GM23248 (cell line): ENCODE measurements at regions not wholly inside any gene's neighbourhood (a gene's known extent, or its start where the extent isn't known, plus 50 kb on each side); places are given as distances from the start of the nearest gene placed in this dataset.

ENCODE experiments used
- DNase-seq: peaks from one replicate; pipeline ENCODE4 v3.0.0-alpha.2; 2015
- H2AFZ ChIP-seq: fragments of 200-600 bp; sonication (generic); 2 replicates; pipeline ENCODE4 v1.6.1; 2016; ENCODE audit warnings: antibody characterized with exemption
- H3F3A ChIP-seq: fragments of 200-600 bp; sonication (generic); 2 replicates; pipeline ENCODE4 v1.6.1; 2016; ENCODE audit warnings: mild to moderate bottlenecking, antibody characterized with exemption, mixed run types; ENCODE audit not compliant: insufficient read depth
- H3K27ac ChIP-seq: fragments of 200-600 bp; sonication (generic); 2 replicates; pipeline ENCODE4 v1.5.1; 2016; ENCODE audit warnings: mild to moderate bottlenecking
- H3K27me3 ChIP-seq: fragments of 200-600 bp; sonication (generic); replicated peaks from 2 replicates; pipeline ENCODE4 v1.6.1; 2016; ENCODE audit warnings: mild to moderate bottlenecking; ENCODE audit not compliant: insufficient read depth
- H3K36me3 ChIP-seq: fragments of 200-600 bp; sonication (generic); 2 replicates; pipeline ENCODE4 v1.6.1; 2016; ENCODE audit warnings: low read depth, mild to moderate bottlenecking
- H3K4me1 ChIP-seq: fragments of 200-600 bp; sonication (generic); 2 replicates; pipeline ENCODE4 v1.6.1; 2016; ENCODE audit warnings: mild to moderate bottlenecking; ENCODE audit not compliant: insufficient read depth
- H3K4me2 ChIP-seq: fragments of 200-600 bp; sonication (generic); one replicate; pipeline ENCODE4 v1.6.1; 2016; ENCODE audit warnings: mild to moderate bottlenecking; ENCODE audit not compliant: unreplicated experiment
- H3K4me3 ChIP-seq: fragments of 200-600 bp; sonication (generic); 2 replicates; pipeline ENCODE4 v1.5.1; 2016; ENCODE audit warnings: mild to moderate bottlenecking
- H3K79me2 ChIP-seq: fragments of 200-600 bp; sonication (generic); 2 replicates; pipeline ENCODE4 v1.6.1; 2016; ENCODE audit warnings: mild to moderate bottlenecking; ENCODE audit not compliant: insufficient read depth
- H3K9ac ChIP-seq: fragments of 200-600 bp; sonication (generic); 2 replicates; pipeline ENCODE4 v1.6.1; 2016; ENCODE audit warnings: mild to moderate bottlenecking
- H3K9me2 ChIP-seq: fragments of 200-600 bp; sonication (generic); 2 replicates; pipeline ENCODE4 v1.6.1; 2016; ENCODE audit warnings: mixed run types, mild to moderate bottlenecking, moderate library complexity; ENCODE audit not compliant: insufficient read depth
- H3K9me3 ChIP-seq: fragments of 200-600 bp; sonication (generic); one replicate; pipeline ENCODE4 v1.6.1; 2017; ENCODE audit warnings: low read depth
- H4K20me1 ChIP-seq: fragments of 200-600 bp; sonication (generic); 2 replicates; pipeline ENCODE4 v1.6.0; 2016; ENCODE audit not compliant: insufficient read depth
- EZH2 ChIP-seq: fragments of 200-600 bp; sonication (generic); IDR thresholded peaks from 2 replicates; pipeline ENCODE4 v1.6.1; 2018; ENCODE audit warnings: antibody characterized with exemption, mild to moderate bottlenecking; ENCODE audit not compliant: insufficient read depth, poor library complexity, severe bottlenecking
- EZH2phosphoT487 ChIP-seq: fragments of 200-600 bp; sonication (generic); IDR thresholded peaks from 2 replicates; pipeline ENCODE4 v1.6.1; 2018; ENCODE audit warnings: antibody characterized with exemption, moderate library complexity, mild to moderate bottlenecking, low read depth; ENCODE audit not compliant: insufficient read depth
- WGBS, 2 experiments: methylation state at CpG; one replicate each; pipeline ENCODE4 v1.1.6; 2015 to 2017; ENCODE audit warnings: low lambda C conversion rate in 2 of 2, low coverage in 1 of 2; ENCODE audit errors: missing lambda C conversion rate in 2 of 2; 5-methylcytosine and 5-hydroxymethylcytosine counted together
- in situ Hi-C: fragments of 300-500 bp; cut with MboI; formaldehyde crosslinking; loops from 2 replicates; pipeline ENCODE4 v1.15.0; 2020

- H3K4me2 ChIP-seq = no peak overlapping the region
- WGBS, 2 experiments = 4 to 12% methylated on average over 2 of the region's 2 CpGs
- no peaks in the 10 kb centered on the region for H3K36me3 ChIP-seq
- no peak overlapping the region for H3K9ac ChIP-seq
- no peaks in the 10 kb centered on the region for H3F3A ChIP-seq
- TF ChIP-seq EZH2 = no peak
- TF ChIP-seq EZH2phosphoT487 = no peak
- H3K9me2 ChIP-seq = no peaks in the 10 kb centered on the region
- no peaks in the 10 kb centered on the region for H3K27me3 ChIP-seq
- H3K79me2 ChIP-seq = no peaks in the 10 kb centered on the region
- no peak overlapping the region for H2AFZ ChIP-seq
- no peak for DNase-seq
- H3K9me3 ChIP-seq = no peaks in the 10 kb centered on the region
- in situ Hi-C loops = no loop called here
- H3K4me3 ChIP-seq = no peak overlapping the region
- H3K27ac ChIP-seq = no peak overlapping the region
- no peaks in the 10 kb centered on the region for H4K20me1 ChIP-seq
- no peaks in the 10 kb centered on the region for H3K4me1 ChIP-seq
Observed at GRCh38 chrX:43065978-43066377, 288.0 kb upstream of the PPP1R2C start.

DNA sequence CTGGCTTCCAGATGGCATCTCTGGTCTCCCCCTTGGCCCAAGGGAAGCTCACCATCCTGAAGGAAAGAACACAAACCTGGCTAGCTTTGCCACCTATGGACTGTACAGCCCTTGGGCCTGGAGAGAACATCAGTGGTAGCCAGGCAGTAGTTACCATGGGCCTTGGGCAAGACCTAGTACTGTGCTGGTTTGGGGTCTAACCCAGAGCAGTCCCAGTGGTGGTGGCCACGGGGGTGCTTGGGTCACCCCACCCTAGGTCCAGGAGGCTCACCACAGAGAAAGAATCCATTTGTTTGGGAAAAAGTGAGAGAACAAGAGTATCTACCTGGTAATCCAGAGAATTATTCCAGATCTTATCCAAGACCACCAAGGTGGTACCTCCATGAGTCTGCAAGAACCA lies 290.7 kb upstream of the PPP1R2C start:
- 0 to 20% methylated on average over 1 of the region's 1 CpG for WGBS, 2 experiments

GRCh38 chrX:43083016-43083415 lies 305.1 kb upstream of the PPP1R2C start:
- no peak for DNase-seq
- Histone ChIP-seq H3K9me2 (no peaks in the 10 kb centered on the region), H3K27me3 (no peaks in the 10 kb centered on the region), H3K4me3 (no peak overlapping the region), H3K4me2 (no peak overlapping the region), H3K9me3 (no peaks in the 10 kb centered on the region), H2AFZ (no peak overlapping the region), H3K79me2 (no peaks in the 10 kb centered on the region), H3F3A (no peaks in the 10 kb centered on the region), H3K9ac (no peak overlapping the region), H3K4me1 (no peaks in the 10 kb centered on the region), H3K36me3 (no peaks in the 10 kb centered on the region), H4K20me1 (no peaks in the 10 kb centered on the region), H3K27ac (no peak overlapping the region)
- whole genome bisulfite sequencing, 2 experiments = 9 to 14% methylated on average over 1 of the region's 1 CpG
- no peak for TF ChIP-seq EZH2phosphoT487
- no peak for TF ChIP-seq EZH2
- in situ Hi-C loops = no loop called here

More for the DNA sequence above, 290.7 kb upstream of the PPP1R2C start:
- H3K27ac ChIP-seq = no peak overlapping the region
- TF ChIP-seq EZH2phosphoT487 (no peak), EZH2 (no peak)
- in situ Hi-C loops = no loop called here
- H3K27me3 ChIP-seq = no peaks in the 10 kb centered on the region
- DNase-seq = no peak
- no peak overlapping the region for H3K4me2 ChIP-seq
- no peaks in the 10 kb centered on the region for H3K9me3 ChIP-seq
- H3K79me2 ChIP-seq = no peaks in the 10 kb centered on the region
- no peak overlapping the region for H2AFZ ChIP-seq
- H4K20me1 ChIP-seq = no peaks in the 10 kb centered on the region
- H3K36me3 ChIP-seq = no peaks in the 10 kb centered on the region
- no peaks in the 10 kb centered on the region for H3F3A ChIP-seq
- H3K4me3 ChIP-seq = no peak overlapping the region
- no peak overlapping the region for H3K9ac ChIP-seq
- no peaks in the 10 kb centered on the region for H3K9me2 ChIP-seq
- no peaks in the 10 kb centered on the region for H3K4me1 ChIP-seq

DNA sequence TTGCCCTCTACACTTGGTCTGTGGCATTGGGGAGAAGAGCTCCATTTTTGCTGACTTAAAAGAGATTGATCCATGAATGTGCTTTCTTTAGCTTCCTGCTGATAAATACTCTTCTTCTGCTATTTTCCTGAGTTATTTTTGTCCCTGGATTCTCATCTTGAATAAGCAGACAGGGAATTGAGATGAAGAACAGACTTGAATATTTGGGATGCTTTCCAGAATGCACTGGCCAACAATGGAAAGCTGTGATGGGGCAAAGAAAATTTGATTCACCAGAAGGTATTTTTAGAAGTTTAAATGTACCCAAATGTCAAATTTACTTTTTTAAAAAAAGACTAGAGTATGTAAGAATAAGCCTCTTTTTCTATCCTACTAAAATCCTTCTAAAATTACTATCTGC lies 309.9 kb upstream of the PPP1R2C start:
- TF ChIP-seq EZH2phosphoT487 (no peak), EZH2 (no peak)
- Histone ChIP-seq H3K9ac (no peak overlapping the region), H4K20me1 (no peaks in the 10 kb centered on the region), H3F3A (no peaks in the 10 kb centered on the region), H3K27me3 (no peaks in the 10 kb centered on the region), H2AFZ (no peak overlapping the region), H3K36me3 (no peaks in the 10 kb centered on the region), H3K4me2 (no peak overlapping the region), H3K27ac (no peak overlapping the region), H3K4me1 (no peaks in the 10 kb centered on the region), H3K9me2 (no peaks in the 10 kb centered on the region), H3K9me3 (no peaks in the 10 kb centered on the region), H3K4me3 (no peak overlapping the region), H3K79me2 (no peaks in the 10 kb centered on the region)
- in situ Hi-C loops = no loop called here
- DNase-seq = no peak

- no peak overlapping the region for H3K9ac ChIP-seq
- no peak overlapping the region for H3K4me2 ChIP-seq
- in situ Hi-C loops = no loop called here
- no peak overlapping the region for H2AFZ ChIP-seq
- no peaks in the 10 kb centered on the region for H3K4me1 ChIP-seq
- TF ChIP-seq EZH2phosphoT487 (no peak), EZH2 (no peak)
- no peak overlapping the region for H3K27ac ChIP-seq
- H3K36me3 ChIP-seq = no peaks in the 10 kb centered on the region
- no peaks in the 10 kb centered on the region for H4K20me1 ChIP-seq
- H3K79me2 ChIP-seq = no peaks in the 10 kb centered on the region
- H3K9me3 ChIP-seq = no peaks in the 10 kb centered on the region
- DNase-seq = no peak
- 17 to 20% methylated on average over 2 of the region's 2 CpGs for WGBS, 2 experiments
- no peak overlapping the region for H3K4me3 ChIP-seq
- no peaks in the 10 kb centered on the region for H3K27me3 ChIP-seq
- no peaks in the 10 kb centered on the region for H3K9me2 ChIP-seq
- no peaks in the 10 kb centered on the region for H3F3A ChIP-seq
Observed at GRCh38 chrX:43096830-43097229, 318.9 kb upstream of the PPP1R2C start.
